Left ventricle myocardium superior (tissue), 1 donor: ENCODE measurements at regions not wholly inside any gene's neighbourhood (a gene's known extent, or its start where the extent isn't known, plus 50 kb on each side); places are given as distances from the start of the nearest gene placed in this dataset.
"Not testable (repeated sequence)": the region's sequence is repeated elsewhere in the genome, so short reads cannot be mapped to it uniquely, and the experiment has no call there.

Source experiments
- ATAC-seq: fragments of 200-7000 bp; cut with Tn5 transposase; one replicate; pipeline ENCODE4 v1.9.1; 2020; ENCODE audit warnings: mild to moderate bottlenecking, moderate library complexity
- DNase-seq: peaks from one replicate; pipeline ENCODE4 v3.0.0-alpha.2; 2020
- intact Hi-C: fragments of 100-400 bp; cut with micrococcal nuclease; formaldehyde crosslinking; loops from one replicate; pipeline ENCODE4 v1.11.0; 2022
- donor health status: DM: no; HTN: yes; CAD: no; lungs with severe emphysema.

DNA sequence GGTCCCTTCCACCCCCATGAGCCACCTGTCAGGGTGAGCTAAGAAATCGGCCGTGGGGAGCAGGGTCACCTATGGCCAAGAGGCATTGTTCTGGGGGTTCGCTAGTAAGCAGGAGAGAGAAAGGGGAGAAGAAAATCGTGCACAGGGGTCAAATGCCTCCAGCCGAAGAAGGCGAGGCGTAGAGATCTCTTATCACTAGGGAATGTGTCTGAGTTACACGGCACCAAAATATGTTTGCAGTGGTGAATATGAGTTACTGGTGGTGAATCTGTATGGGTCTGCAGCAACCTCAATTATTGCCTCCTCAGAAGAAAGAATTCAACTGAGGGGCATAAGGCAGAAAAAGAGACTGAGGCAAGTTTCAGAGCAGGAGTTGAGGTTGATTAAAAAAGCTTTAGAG lies 54.2 kb upstream of the RABGAP1L start:
- intact Hi-C loops: no loop called here
- no peak for DNase-seq
- no peak for ATAC-seq

DNA sequence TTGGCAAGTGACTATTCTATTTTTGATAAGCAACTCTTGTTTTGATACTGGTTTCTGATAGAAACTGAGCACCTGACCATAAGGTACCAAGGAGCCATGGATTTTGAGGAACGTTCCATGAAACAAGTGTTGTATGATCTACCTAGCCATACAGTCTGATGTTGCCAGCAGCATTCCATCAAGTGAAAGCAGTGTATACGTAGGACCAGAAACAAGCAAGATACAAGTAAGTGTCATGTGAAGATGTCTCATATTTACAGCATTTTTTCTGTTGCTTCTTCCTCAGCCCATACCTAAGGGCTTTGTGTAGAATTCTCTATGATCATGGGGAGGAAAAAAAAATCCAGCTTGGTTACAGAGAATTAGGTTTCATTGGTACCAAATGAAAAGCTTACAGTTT lies 55.6 kb upstream of the RABGAP1L start:
- ATAC-seq: no peak
- DNase-seq: no peak
- intact Hi-C loops: no loop called here

DNA sequence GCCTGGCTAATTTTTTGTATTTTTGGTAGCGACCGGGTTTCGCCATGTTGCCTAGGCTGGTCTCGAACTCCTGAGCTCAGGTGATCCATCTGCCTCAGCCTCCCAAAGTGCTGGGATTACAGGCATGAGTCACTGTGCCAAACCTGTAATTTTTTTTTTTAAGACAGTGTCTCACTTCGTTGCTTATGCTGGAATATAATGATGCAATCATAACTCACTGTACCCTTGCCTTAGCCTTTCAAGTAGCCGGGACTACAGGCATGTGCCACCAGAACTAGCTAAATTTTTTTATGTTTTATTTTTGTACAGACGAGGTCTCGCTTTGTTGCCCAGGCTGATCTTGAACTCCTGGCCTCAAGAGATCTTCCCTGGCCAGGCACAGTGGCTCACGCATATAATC lies 57.3 kb upstream of the RABGAP1L start:
- DNase-seq, intact Hi-C loops, ATAC-seq: not testable (repeated sequence)

- DNase-seq: no peak
- intact Hi-C loops: no loop called here
- no peak for ATAC-seq
These were observed 61.9 kb upstream of the RABGAP1L start for GRCh38 chr1:174097426-174097825.

DNA sequence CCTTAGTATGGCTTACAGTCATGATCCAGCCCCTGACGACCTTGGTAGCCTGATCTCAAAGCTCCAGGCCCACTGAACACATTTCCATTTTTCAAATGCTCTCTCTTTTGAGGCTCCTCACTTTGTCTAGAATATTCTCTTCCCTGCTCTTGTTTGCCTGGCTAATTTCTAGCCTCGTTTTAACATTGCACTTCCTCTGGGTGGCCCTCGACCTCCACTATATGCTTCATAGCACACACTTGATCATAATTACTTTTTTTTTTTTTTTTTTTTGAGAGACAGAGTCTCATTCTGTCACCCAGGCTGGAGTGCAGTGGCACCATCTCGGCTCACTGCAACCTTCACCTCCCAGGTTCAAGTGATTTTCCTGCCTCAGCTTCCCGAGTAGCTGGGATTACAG lies 65.5 kb upstream of the RABGAP1L start:
- intact Hi-C loops: not testable (repeated sequence)
- peak; percentile 34 for ATAC-seq

GRCh38 chr1:174090471-174090870 lies 68.3 kb upstream of the RC3H1 start:
- no peak for DNase-seq
- intact Hi-C loops: no loop called here
- ATAC-seq: no peak

More for the DNA sequence above, 65.5 kb upstream of the RABGAP1L start:
- DNase-seq: not testable (repeated sequence)

GRCh38 chr1:174080819-174081218 lies 58.7 kb upstream of the RC3H1 start:
- intact Hi-C loops: no loop called here
- DNase-seq: no peak
- no peak for ATAC-seq

GRCh38 chr1:174079796-174080195 lies 57.6 kb upstream of the RC3H1 start:
- ATAC-seq: no peak
- no peak for DNase-seq
- intact Hi-C loops: no loop called here

DNA sequence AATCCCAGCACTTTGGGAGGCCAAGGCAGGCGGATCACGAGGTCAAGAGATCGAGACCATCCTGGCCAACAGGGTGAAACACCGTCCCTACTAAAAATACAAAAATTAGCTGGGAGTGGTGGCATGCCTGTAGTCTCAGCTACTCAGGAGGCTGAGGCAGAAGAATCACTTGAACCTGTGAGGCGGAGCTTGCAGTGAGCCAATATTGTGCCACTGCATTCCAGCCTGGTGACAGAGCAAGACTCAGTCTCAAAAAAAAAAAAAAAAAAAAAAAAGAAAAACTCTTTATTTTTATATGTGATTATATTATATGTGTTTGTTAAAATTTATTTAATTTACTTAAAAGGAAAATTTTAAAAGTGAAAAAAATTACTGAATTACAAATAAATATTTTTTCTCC lies 56.8 kb upstream of the RC3H1 start:
- DNase-seq, intact Hi-C loops, ATAC-seq: not testable (repeated sequence)

- intact Hi-C loops: no loop called here
- no peak for DNase-seq
- no peak for ATAC-seq
These were observed 55.8 kb upstream of the RC3H1 start for GRCh38 chr1:174077749-174078490.

DNA sequence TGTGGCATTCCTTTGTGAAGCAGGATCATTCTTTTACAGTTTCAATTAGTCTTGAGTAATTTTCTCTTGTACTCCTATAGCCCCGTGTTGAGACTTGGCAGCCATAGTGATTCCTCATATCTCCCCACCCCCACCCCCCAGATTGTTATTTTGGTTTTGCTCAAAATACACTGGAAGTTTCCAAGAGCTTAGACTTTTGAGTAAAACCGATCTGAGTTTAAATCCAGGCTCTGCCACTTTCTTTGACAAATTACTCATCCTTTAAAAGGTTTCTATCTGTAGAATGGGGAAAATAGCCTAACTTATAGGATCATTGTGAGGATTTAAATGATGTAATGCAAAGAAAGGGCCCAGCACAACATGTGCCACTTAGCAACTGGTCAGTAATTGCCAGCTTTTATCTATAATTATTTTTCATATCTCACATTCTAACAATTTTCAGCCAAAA lies 53.1 kb upstream of the RC3H1 start:
- DNase-seq: no peak
- intact Hi-C loops: no loop called here
- ATAC-seq: no peak

DNA sequence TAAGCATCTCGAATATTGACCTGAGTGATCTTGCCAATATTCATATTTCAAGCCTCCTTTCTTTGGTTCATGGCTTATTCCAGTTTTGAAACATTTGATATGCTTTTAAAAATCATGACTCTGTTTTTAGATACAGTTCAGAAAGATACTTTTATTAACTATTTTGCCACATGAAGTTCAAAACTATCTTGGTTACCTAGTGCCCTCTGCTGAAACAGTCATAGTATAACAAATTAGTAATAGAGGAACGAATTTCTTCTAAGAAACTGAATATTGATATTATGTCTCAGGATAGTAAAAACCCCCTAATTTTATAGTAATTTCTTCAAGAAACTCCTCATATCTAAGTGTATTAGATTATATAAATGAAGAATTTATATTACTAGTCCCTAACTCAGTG lies 52.6 kb upstream of the RC3H1 start:
- ATAC-seq (no peak), DNase-seq (no peak)
- intact Hi-C loops: no loop called here

- no peak for ATAC-seq
- intact Hi-C loops: no loop called here
- DNase-seq: no peak
These were observed 50.4 kb upstream of the RC3H1 start for GRCh38 chr1:174072581-174072980.
